ENCODE measurements at regions not wholly inside any gene's neighbourhood (a gene's known extent, or its start where the extent isn't known, plus 50 kb on each side); places are given as distances from the start of the nearest gene placed in this dataset.

DNA sequence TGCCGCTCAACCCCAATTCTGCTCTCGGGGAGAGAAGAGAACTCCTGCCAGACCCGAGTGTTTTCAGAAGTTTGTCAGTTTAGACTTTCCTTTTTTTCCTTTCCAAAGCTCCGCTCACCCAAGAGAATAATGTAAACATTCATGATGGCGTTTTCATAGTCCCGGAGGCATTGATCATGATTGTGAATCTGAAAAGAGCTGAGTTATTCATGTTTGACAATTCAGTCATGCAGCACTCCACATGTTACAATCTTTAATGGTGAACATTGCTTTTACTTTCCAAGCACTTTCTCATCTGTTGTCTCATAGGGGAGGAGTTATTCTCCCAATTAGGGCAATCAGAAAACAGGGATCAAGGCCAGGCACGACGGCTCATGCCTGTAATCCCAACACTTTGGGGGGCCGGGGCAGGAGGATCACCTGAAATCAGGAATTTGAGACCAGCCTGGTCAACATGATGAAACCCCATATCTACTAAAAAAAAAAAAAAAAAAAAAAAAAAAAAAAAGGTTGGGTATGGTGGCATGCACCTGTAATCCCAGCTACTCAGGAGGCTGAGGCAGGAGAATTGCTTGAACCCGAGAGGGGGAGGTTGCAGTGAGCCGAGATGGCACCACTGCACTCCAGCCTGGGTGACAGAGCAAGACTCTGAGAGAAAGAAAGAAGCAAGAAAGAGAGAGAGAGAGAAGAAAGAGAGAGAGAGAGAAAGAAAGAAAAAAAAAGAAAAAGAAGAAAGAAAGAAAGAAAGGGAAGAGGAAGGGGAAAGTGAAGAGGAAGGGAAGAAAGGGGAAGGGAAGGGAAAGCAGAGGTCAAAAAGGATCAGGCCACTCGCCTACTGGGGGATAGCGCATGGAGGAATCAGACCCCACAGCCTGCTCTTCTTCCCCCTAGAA is 70.0 kb upstream of the TNRC6C start:
- TF ChIP-seq, protein P1, sequence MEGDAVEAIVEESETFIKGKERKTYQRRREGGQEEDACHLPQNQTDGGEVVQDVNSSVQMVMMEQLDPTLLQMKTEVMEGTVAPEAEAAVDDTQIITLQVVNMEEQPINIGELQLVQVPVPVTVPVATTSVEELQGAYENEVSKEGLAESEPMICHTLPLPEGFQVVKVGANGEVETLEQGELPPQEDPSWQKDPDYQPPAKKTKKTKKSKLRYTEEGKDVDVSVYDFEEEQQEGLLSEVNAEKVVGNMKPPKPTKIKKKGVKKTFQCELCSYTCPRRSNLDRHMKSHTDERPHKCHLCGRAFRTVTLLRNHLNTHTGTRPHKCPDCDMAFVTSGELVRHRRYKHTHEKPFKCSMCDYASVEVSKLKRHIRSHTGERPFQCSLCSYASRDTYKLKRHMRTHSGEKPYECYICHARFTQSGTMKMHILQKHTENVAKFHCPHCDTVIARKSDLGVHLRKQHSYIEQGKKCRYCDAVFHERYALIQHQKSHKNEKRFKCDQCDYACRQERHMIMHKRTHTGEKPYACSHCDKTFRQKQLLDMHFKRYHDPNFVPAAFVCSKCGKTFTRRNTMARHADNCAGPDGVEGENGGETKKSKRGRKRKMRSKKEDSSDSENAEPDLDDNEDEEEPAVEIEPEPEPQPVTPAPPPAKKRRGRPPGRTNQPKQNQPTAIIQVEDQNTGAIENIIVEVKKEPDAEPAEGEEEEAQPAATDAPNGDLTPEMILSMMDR (IDR thresholded peaks at IDR 0.05), result no peak
- TF ChIP-seq PRRX2 (CRISPR knock-in tag; IDR thresholded peaks at IDR 0.05) (no peak), GABPB1 (CRISPR knock-in tag; IDR thresholded peaks at IDR 0.05) (no peak), E2F1 (CRISPR knock-in tag; IDR thresholded peaks at IDR 0.05) (no peak)
- TF ChIP-seq, protein P2, sequence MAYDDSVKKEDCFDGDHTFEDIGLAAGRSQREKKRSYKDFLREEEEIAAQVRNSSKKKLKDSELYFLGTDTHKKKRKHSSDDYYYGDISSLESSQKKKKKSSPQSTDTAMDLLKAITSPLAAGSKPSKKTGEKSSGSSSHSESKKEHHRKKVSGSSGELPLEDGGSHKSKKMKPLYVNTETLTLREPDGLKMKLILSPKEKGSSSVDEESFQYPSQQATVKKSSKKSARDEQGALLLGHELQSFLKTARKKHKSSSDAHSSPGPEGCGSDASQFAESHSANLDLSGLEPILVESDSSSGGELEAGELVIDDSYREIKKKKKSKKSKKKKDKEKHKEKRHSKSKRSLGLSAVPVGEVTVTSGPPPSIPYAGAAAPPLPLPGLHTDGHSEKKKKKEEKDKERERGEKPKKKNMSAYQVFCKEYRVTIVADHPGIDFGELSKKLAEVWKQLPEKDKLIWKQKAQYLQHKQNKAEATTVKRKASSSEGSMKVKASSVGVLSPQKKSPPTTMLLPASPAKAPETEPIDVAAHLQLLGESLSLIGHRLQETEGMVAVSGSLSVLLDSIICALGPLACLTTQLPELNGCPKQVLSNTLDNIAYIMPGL (CRISPR knock-in tag; IDR thresholded peaks at IDR 0.05), result no peak
- TF ChIP-seq, protein P3, sequence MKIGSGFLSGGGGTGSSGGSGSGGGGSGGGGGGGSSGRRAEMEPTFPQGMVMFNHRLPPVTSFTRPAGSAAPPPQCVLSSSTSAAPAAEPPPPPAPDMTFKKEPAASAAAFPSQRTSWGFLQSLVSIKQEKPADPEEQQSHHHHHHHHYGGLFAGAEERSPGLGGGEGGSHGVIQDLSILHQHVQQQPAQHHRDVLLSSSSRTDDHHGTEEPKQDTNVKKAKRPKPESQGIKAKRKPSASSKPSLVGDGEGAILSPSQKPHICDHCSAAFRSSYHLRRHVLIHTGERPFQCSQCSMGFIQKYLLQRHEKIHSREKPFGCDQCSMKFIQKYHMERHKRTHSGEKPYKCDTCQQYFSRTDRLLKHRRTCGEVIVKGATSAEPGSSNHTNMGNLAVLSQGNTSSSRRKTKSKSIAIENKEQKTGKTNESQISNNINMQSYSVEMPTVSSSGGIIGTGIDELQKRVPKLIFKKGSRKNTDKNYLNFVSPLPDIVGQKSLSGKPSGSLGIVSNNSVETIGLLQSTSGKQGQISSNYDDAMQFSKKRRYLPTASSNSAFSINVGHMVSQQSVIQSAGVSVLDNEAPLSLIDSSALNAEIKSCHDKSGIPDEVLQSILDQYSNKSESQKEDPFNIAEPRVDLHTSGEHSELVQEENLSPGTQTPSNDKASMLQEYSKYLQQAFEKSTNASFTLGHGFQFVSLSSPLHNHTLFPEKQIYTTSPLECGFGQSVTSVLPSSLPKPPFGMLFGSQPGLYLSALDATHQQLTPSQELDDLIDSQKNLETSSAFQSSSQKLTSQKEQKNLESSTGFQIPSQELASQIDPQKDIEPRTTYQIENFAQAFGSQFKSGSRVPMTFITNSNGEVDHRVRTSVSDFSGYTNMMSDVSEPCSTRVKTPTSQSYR (CRISPR knock-in tag; IDR thresholded peaks at IDR 0.05), result no peak
- TF ChIP-seq, protein P4, sequence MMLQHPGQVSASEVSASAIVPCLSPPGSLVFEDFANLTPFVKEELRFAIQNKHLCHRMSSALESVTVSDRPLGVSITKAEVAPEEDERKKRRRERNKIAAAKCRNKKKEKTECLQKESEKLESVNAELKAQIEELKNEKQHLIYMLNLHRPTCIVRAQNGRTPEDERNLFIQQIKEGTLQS (CRISPR knock-in tag; conservative IDR thresholded peaks at IDR 0.05), result no peak

Data from WTC11 (cell line).